Breast epithelium (tissue), 4 donors: ENCODE measurements at regions not wholly inside any gene's neighbourhood (a gene's known extent, or its start where the extent isn't known, plus 50 kb on each side); places are given as distances from the start of the nearest gene placed in this dataset.

Experiments used
- DNase-seq, 2 donors: peaks; one replicate each; pipeline ENCODE4 v3.0.0-alpha.2; 2019; ENCODE audit warnings: low spot score in 2 of 2
- H3K27ac ChIP-seq, 2 donors: fragments of 200-600 bp; sonication (generic) in 1 of 2; one replicate each; pipeline ENCODE4 v1.5.1; 2016 to 2019; ENCODE audit warnings: mild to moderate bottlenecking in 1 of 2
- H3K27me3 ChIP-seq, 2 donors: fragments of 200-600 bp; sonication (generic) in 1 of 2; one replicate each; pipeline versions ENCODE4 v1.5.1 to v1.6.0; 2017 to 2019; ENCODE audit warnings: control low read depth in 1 of 2, mild to moderate bottlenecking in 1 of 2
- H3K36me3 ChIP-seq: fragments of 200-600 bp; one replicate; pipeline ENCODE4 v1.5.1; 2019
- H3K4me1 ChIP-seq, 2 donors: fragments of 200-600 bp; sonication (generic); one replicate each; pipeline ENCODE4 v1.5.1; 2016 to 2019; ENCODE audit warnings: control low read depth in 1 of 2
- H3K4me3 ChIP-seq, 3 donors: fragments of 200-600 bp; sonication (generic); 1 replicate in 2 of 3; 2 replicates in 1 of 3; pipeline ENCODE4 v1.5.1; 2016 to 2019; ENCODE audit warnings: mild to moderate bottlenecking in 3 of 3, moderate library complexity in 2 of 3
- H3K9me3 ChIP-seq, 2 donors: fragments of 200-600 bp; sonication (generic) in 1 of 2; one replicate each; pipeline ENCODE4 v1.5.1; 2016 to 2019; ENCODE audit warnings: control low read depth in 1 of 2
- POLR2A ChIP-seq: fragments of 450-650 bp; IDR thresholded peaks from one replicate; pipeline ENCODE4 v1.6.1; 2016; ENCODE audit warnings: antibody characterized with exemption, mild to moderate bottlenecking, moderate library complexity
- POLR2AphosphoS5 ChIP-seq, 3 donors: sonication (generic); formaldehyde crosslinking; IDR thresholded peaks; one replicate each; pipeline ENCODE4 v1.6.1; 2017; ENCODE audit warnings: antibody characterized with exemption in 3 of 3
- intact Hi-C: fragments of 100-400 bp; cut with DNase I; formaldehyde crosslinking; loops from one replicate; pipeline ENCODE4 v1.15.1; 2023; ENCODE audit warnings: low total_unique reads
- TF ChIP-seq, protein P1 (sequence below), 3 donors: fragments of 450-650 bp; IDR thresholded peaks; one replicate each; pipeline ENCODE4 v1.5.1; 2016 to 2017; ENCODE audit warnings: antibody characterized with exemption in 3 of 3, mild to moderate bottlenecking in 3 of 3, moderate library complexity in 3 of 3

DNA sequence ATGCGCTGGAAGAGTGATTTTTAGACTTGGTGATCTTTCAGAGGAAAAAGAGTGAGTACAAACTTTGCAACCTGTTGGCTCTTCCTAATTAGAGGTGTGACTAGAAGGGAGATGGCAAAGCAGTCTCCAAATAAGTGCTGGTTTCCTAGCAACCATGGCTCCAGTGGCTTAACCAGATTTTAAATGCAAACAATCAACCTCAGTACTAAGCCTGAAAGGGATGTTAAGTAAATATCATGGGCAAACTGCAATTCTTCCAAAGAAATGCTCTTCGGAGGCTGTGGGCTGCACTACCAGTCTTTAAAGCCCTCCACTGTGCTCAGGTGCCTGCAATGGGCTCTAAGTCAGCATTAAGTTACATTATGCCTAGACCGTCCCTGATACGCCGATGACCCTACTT is 678.1 kb upstream of the CCDC54 start:
- Histone ChIP-seq H3K4me1 (no peaks in the 10 kb centered on the region), H3K36me3 (no peaks in the 10 kb centered on the region), H3K9me3 (no peaks in the 10 kb centered on the region), H3K27ac (no peak overlapping the region), H3K27me3 (no peaks in the 10 kb centered on the region), H3K4me3 (no peak overlapping the region)
- intact Hi-C loops = no loop called here
- no peak for DNase-seq
- no peak for TF ChIP-seq POLR2AphosphoS5 (IDR thresholded peaks at IDR 0.05)
- no peak for TF ChIP-seq POLR2A
- TF ChIP-seq, protein P1, sequence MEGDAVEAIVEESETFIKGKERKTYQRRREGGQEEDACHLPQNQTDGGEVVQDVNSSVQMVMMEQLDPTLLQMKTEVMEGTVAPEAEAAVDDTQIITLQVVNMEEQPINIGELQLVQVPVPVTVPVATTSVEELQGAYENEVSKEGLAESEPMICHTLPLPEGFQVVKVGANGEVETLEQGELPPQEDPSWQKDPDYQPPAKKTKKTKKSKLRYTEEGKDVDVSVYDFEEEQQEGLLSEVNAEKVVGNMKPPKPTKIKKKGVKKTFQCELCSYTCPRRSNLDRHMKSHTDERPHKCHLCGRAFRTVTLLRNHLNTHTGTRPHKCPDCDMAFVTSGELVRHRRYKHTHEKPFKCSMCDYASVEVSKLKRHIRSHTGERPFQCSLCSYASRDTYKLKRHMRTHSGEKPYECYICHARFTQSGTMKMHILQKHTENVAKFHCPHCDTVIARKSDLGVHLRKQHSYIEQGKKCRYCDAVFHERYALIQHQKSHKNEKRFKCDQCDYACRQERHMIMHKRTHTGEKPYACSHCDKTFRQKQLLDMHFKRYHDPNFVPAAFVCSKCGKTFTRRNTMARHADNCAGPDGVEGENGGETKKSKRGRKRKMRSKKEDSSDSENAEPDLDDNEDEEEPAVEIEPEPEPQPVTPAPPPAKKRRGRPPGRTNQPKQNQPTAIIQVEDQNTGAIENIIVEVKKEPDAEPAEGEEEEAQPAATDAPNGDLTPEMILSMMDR (IDR thresholded peaks at IDR 0.05) = no peak

DNA sequence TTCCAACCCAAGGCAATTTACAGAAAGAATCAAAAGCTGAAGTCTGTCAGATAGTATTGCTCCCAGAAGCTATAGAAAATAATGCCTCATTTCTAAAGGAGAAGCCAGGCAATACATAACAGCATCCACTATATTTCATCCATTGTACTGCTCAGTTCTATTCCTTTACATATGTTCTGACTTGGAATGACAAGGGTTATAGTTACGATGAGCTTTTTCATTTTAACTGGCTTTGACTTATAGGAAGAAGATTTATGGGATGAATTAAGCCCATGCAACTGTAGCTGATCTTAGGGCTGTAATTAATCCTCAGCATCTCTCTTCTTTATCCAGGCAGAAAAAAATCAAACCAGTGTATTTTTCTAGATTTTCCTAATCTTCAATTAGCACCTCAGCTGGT is 676.3 kb upstream of the CCDC54 start:
- Histone ChIP-seq H3K9me3 (no peaks in the 10 kb centered on the region), H3K4me1 (no peaks in the 10 kb centered on the region), H3K4me3 (no peak overlapping the region), H3K36me3 (no peaks in the 10 kb centered on the region), H3K27me3 (no peaks in the 10 kb centered on the region), H3K27ac (no peak overlapping the region)
- no peak for TF ChIP-seq POLR2A
- no peak for DNase-seq
- intact Hi-C loops = no loop called here

DNA sequence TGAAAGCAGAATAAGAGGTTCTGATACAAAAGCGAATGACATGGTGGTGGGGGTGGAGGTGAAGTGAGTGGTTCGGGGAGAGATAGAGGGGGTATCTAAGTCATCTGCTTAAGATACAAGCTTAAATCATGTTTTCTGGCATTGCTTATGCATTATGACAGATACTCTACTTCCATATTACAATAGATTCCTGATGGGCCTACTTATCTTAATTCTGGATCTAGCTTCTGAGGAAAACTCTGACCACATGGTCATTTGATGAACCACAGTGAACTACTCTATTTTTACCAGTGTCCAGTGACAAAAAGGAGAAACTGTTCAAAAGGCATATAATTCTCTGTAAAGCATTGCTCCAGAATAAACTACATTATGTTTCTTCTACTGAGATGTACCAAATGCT is 673.7 kb upstream of the CCDC54 start:
- intact Hi-C loops = no loop called here
- DNase-seq = no peak
- Histone ChIP-seq H3K9me3 (no peaks in the 10 kb centered on the region), H3K4me1 (no peaks in the 10 kb centered on the region), H3K27ac (no peak overlapping the region), H3K36me3 (no peaks in the 10 kb centered on the region), H3K27me3 (no peaks in the 10 kb centered on the region), H3K4me3 (no peak overlapping the region)
- TF ChIP-seq, protein P1 (IDR thresholded peaks at IDR 0.05) = no peak
- no peak for TF ChIP-seq POLR2AphosphoS5 (IDR thresholded peaks at IDR 0.05)
- no peak for TF ChIP-seq POLR2A

DNA sequence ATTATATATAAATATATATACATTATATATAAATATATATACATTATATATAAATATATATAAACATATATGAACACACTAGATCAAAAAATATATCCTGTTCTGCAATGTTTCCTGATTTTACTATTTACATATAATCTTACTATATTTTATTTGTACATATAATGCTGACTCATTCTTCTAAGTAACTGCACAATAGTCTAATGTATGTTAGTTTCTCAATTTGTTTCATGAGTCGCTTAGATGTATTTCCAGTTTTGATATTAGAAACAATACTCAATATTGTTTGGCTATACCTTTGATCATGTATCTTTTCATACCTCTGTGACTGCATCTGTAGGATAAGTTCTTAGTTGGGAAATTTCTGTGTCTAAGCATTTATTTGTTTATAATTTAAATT is 669.9 kb upstream of the CCDC54 start:
- TF ChIP-seq, protein P1 (IDR thresholded peaks at IDR 0.05) = no peak
- TF ChIP-seq POLR2A = no peak
- TF ChIP-seq POLR2AphosphoS5 (IDR thresholded peaks at IDR 0.05) = no peak
- Histone ChIP-seq H3K9me3 (no peaks in the 10 kb centered on the region), H3K4me1 (no peaks in the 10 kb centered on the region), H3K36me3 (no peaks in the 10 kb centered on the region), H3K27me3 (no peaks in the 10 kb centered on the region), H3K4me3 (no peak overlapping the region), H3K27ac (no peak overlapping the region)
- intact Hi-C loops = no loop called here
- DNase-seq = no peak

DNA sequence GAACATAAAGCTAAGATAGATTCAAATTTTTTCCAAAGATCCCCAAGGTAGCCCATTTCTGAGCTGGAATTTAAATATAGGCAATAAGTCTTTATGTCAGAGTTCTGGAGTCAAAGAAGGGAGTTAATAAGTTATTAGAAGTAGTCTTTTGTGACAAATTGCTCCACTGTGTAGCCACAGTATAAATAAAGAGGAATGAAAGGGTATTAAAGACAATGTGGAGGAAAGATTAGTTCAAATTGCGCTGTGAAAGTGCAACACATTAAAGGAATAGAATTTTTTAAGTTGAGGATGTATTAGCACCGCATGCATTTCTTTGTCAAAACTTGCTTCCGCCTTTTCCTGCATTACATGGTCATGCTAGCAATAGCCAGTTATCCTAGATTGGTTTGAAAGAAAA is 666.6 kb upstream of the CCDC54 start:
- H3K4me1 ChIP-seq = no peaks in the 10 kb centered on the region

More for the DNA sequence above, 666.6 kb upstream of the CCDC54 start:
- Histone ChIP-seq H3K9me3 (peaks cover 0 to 8% of the 10 kb centered on the region in 2 donors), H3K27ac (no peak overlapping the region), H3K27me3 (no peaks in the 10 kb centered on the region), H3K36me3 (no peaks in the 10 kb centered on the region), H3K4me3 (no peak overlapping the region)
- no peak for TF ChIP-seq POLR2AphosphoS5 (IDR thresholded peaks at IDR 0.05)
- no peak for TF ChIP-seq POLR2A
- TF ChIP-seq, protein P1 (IDR thresholded peaks at IDR 0.05) = no peak
- intact Hi-C loops = no loop called here
- no peak for DNase-seq
